Parathyroid adenoma (tissue), 2 donors: ENCODE measurements at regions not wholly inside any gene's neighbourhood (a gene's known extent, or its start where the extent isn't known, plus 50 kb on each side); places are given as distances from the start of the nearest gene placed in this dataset.

Source experiments
- H2AFZ ChIP-seq: fragments of 300-600 bp; sonication (generic); one replicate; pipeline ENCODE4 v1.7.0; 2017; ENCODE audit warnings: antibody characterized with exemption, mild to moderate bottlenecking
- H3K27ac ChIP-seq: fragments of 300-600 bp; sonication (generic); one replicate; pipeline ENCODE4 v1.7.0; 2017
- H3K27me3 ChIP-seq: fragments of 300-600 bp; sonication (generic); one replicate; pipeline ENCODE4 v1.7.0; 2017; ENCODE audit warnings: low read length; ENCODE audit not compliant: control insufficient read depth, insufficient read depth
- H3K36me3 ChIP-seq: fragments of 300-600 bp; sonication (generic); one replicate; pipeline ENCODE4 v1.7.0; 2017; ENCODE audit warnings: low read length; ENCODE audit not compliant: control insufficient read depth, insufficient read depth
- H3K4me1 ChIP-seq: fragments of 300-600 bp; sonication (generic); one replicate; pipeline ENCODE4 v1.7.0; 2017; ENCODE audit warnings: control low read depth
- H3K4me2 ChIP-seq: fragments of 300-600 bp; sonication (generic); one replicate; pipeline ENCODE4 v1.7.0; 2017; ENCODE audit warnings: low read length
- H3K4me3 ChIP-seq: fragments of 300-600 bp; sonication (generic); one replicate; pipeline ENCODE4 v1.7.0; 2017; ENCODE audit warnings: low read depth, low read length
- H3K79me2 ChIP-seq: fragments of 300-600 bp; sonication (generic); one replicate; pipeline ENCODE4 v1.7.0; 2017; ENCODE audit warnings: control low read depth
- H3K9ac ChIP-seq: fragments of 300-600 bp; sonication (generic); one replicate; pipeline ENCODE4 v1.7.0; 2017; ENCODE audit warnings: mild to moderate bottlenecking
- H3K9me3 ChIP-seq: fragments of 300-600 bp; sonication (generic); one replicate; pipeline ENCODE4 v1.7.0; 2017; ENCODE audit warnings: low read length; ENCODE audit not compliant: control insufficient read depth
- TF ChIP-seq, protein P1 (sequence below): fragments of 300-600 bp; sonication (generic); IDR thresholded peaks from one replicate; pipeline ENCODE4 v1.7.0; 2017; ENCODE audit warnings: antibody characterized with exemption, mild to moderate bottlenecking
- donor health status: primary hyperparathyroidism.

DNA sequence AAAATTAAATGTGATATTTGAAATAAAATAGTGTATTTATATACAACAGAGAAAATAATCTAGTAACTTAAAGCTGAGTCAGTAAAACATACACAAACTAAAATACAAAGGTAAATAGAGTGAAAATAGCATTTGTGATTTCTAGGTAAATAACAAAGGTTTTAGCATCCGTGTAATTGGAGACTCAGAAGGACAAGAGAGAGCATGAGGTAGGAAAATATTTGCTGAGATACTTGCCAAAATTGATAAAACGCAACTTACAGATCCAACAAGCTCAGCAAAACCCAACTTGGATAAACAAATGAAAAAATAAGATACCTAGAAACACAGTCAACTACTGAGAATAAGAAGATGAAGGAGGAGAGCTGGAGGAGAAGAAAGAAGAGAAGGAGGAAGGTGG, 634.7 kb upstream of the CCDC179 start:
- Histone ChIP-seq H3K27ac (no peak overlapping the region), H3K4me2 (no peak overlapping the region), H2AFZ (no peak overlapping the region), H3K4me3 (no peak overlapping the region), H3K27me3 (no peaks in the 10 kb centered on the region), H3K9ac (no peak overlapping the region), H3K79me2 (no peaks in the 10 kb centered on the region), H3K4me1 (no peaks in the 10 kb centered on the region), H3K36me3 (no peaks in the 10 kb centered on the region), H3K9me3 (no peaks in the 10 kb centered on the region)
- TF ChIP-seq, protein P1, sequence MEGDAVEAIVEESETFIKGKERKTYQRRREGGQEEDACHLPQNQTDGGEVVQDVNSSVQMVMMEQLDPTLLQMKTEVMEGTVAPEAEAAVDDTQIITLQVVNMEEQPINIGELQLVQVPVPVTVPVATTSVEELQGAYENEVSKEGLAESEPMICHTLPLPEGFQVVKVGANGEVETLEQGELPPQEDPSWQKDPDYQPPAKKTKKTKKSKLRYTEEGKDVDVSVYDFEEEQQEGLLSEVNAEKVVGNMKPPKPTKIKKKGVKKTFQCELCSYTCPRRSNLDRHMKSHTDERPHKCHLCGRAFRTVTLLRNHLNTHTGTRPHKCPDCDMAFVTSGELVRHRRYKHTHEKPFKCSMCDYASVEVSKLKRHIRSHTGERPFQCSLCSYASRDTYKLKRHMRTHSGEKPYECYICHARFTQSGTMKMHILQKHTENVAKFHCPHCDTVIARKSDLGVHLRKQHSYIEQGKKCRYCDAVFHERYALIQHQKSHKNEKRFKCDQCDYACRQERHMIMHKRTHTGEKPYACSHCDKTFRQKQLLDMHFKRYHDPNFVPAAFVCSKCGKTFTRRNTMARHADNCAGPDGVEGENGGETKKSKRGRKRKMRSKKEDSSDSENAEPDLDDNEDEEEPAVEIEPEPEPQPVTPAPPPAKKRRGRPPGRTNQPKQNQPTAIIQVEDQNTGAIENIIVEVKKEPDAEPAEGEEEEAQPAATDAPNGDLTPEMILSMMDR, result no peak

DNA sequence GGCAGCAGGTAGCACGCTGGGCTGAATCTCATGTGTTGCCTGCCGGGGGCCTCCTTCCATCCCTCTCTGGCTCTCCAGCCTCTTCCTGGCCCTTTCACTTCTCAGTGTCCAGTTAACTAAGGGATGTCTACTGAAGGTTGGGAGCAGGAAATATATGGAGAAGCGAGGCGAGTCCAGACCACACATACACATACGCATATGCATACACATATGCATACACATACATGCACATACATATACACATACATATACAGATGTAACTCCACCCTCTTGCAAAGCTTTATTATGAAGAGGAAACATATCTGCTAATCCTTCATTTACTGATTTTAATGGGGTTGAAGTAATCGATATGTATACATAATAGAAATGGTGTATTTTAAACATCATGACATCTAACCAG, 636.1 kb upstream of the CCDC179 start:
- Histone ChIP-seq H3K79me2 (no peaks in the 10 kb centered on the region), H3K4me2 (no peak overlapping the region), H3K27me3 (no peaks in the 10 kb centered on the region), H3K36me3 (no peaks in the 10 kb centered on the region), H2AFZ (no peak overlapping the region), H3K9ac (no peak overlapping the region), H3K4me3 (no peak overlapping the region), H3K4me1 (no peaks in the 10 kb centered on the region), H3K27ac (no peak overlapping the region), H3K9me3 (no peaks in the 10 kb centered on the region)
- TF ChIP-seq, protein P1, result no peak

DNA sequence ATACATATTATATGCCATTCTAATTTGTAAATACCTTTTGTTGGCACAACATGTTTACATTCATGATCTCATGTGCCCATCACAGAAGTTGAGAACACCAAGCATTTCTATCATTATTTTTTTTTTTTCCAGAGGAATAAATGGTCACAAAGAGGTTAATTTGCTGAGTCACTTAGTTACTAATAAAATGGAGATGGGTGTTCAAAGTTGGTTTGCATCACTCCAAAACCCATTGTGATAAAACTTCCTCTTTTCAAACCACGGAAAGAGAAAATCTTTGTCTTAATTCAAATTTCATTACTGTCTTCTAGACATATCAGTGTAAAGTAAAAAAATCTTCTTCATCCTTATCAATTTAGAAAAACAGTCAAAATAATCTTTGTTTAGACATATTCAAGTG, 636.8 kb upstream of the CCDC179 start:
- Histone ChIP-seq H3K27me3 (no peaks in the 10 kb centered on the region), H3K79me2 (no peaks in the 10 kb centered on the region), H3K9me3 (no peaks in the 10 kb centered on the region), H3K27ac (no peak overlapping the region), H2AFZ (no peak overlapping the region), H3K36me3 (no peaks in the 10 kb centered on the region), H3K4me3 (no peak overlapping the region), H3K9ac (no peak overlapping the region), H3K4me1 (no peaks in the 10 kb centered on the region), H3K4me2 (no peak overlapping the region)
- TF ChIP-seq, protein P1, result no peak

DNA sequence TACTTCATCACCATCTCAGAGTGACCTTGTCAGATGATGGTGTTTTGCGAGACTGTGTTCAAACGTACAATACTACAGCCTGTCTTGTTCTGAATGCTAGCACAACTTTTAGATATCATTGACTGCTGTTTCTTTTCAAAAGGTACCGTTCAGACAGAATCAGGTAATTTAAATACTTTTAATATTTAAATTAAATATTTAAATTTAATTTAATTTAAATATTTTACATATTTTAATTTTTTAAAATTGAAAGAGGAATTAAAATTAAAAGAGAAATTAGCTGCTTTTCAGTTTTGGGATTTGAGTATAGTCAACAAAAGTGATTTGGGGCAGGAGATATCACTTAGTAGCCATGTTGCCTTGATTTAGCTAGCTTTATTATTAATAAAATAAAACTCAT, 642.1 kb upstream of the CCDC179 start:
- Histone ChIP-seq H3K27ac (no peak overlapping the region), H3K9ac (no peak overlapping the region), H3K4me3 (no peak overlapping the region), H3K79me2 (no peaks in the 10 kb centered on the region), H3K36me3 (no peaks in the 10 kb centered on the region), H3K27me3 (no peaks in the 10 kb centered on the region), H3K4me2 (no peak overlapping the region), H2AFZ (no peak overlapping the region), H3K9me3 (no peaks in the 10 kb centered on the region), H3K4me1 (no peaks in the 10 kb centered on the region)
- TF ChIP-seq, protein P1, result no peak

DNA sequence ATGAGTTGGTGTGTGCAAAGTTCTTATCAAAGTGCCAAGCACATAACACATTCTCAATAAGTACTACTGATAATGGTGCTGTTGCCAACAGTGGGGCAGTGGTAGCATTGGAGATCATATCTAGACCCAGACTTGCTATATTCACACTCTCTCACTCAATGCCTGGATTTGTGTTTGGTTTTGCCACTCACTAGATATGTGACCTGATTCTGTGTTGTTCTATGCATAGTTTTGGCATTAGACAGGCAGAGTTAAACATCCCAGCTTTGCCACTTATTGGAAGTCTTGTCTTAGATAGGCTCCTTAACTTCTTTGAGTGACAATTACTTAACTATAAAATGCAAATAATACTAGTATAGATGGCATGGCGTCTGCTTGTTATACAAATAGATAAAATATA, 642.6 kb upstream of the CCDC179 start:
- Histone ChIP-seq H3K79me2 (no peaks in the 10 kb centered on the region), H3K36me3 (no peaks in the 10 kb centered on the region), H3K4me1 (no peaks in the 10 kb centered on the region), H3K4me3 (no peak overlapping the region), H3K27me3 (no peaks in the 10 kb centered on the region), H3K4me2 (no peak overlapping the region), H3K9me3 (no peaks in the 10 kb centered on the region), H3K9ac (no peak overlapping the region), H3K27ac (no peak overlapping the region), H2AFZ (no peak overlapping the region)
- TF ChIP-seq, protein P1, result no peak
